Activated CD4-positive, alpha-beta T cell treated with anti-CD3 and anti-CD28 coated beads, Interleukin-2, amount 10 ng/mL, durations not matched to agents 7 days and 5 days (primary cell): ENCODE measurements at regions not wholly inside any gene's neighbourhood (a gene's known extent, or its start where the extent isn't known, plus 50 kb on each side); places are given as distances from the start of the nearest gene placed in this dataset.

Source experiments
- CTCF ChIA-PET: fragments of 350-600 bp; sonication (Branson Sonifier 250); formaldehyde crosslinking; loops from one replicate; lab custom pipeline; 2021; ENCODE audit warnings: antibody characterized with exemption; lab: Charles Lee
- POLR2A ChIA-PET: fragments of 350-600 bp; sonication (Branson Sonifier 250); formaldehyde crosslinking; loops from one replicate; lab custom pipeline; 2021; ENCODE audit warnings: antibody characterized with exemption; lab: Charles Lee
- DNase-seq: peaks from one replicate; pipeline ENCODE4 v3.0.0-alpha.2; 2020
- H3K27ac Mint-ChIP-seq: one replicate; pipeline ENCODE4 v1.8.0; 2021; ENCODE audit warnings: mild to moderate bottlenecking, moderate library complexity, mixed read lengths
- H3K27me3 Mint-ChIP-seq: one replicate; pipeline ENCODE4 v1.8.0; 2021; ENCODE audit warnings: mixed read lengths
- H3K36me3 Mint-ChIP-seq: one replicate; pipeline ENCODE4 v1.8.0; 2021; ENCODE audit warnings: low read depth, mixed read lengths
- H3K4me1 Mint-ChIP-seq: one replicate; pipeline ENCODE4 v1.8.0; 2021; ENCODE audit warnings: mixed read lengths
- H3K4me3 Mint-ChIP-seq: one replicate; pipeline ENCODE4 v1.8.0; 2021; ENCODE audit warnings: mild to moderate bottlenecking, moderate library complexity, mixed read lengths
- H3K9me3 Mint-ChIP-seq: one replicate; pipeline ENCODE4 v1.8.0; 2021; ENCODE audit warnings: mixed read lengths

DNA sequence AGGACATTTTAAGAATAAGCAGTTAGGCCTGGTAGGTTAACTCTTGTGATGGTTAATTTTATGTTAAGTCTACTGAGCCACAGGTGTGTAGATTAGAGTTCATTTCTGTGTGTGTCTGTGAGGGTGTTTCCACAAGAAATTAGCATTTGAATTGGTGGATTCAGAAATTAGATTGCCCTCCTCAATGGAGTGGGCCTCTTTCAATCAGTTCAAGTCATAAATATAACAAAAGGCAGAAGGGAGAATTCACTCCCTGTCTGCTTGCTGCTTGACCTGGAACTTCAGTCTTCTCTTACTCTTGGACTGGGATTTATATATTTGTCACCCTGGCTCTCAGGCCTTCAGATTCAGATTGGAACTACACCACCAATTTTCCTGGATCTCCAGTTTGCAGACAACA is 55.3 kb upstream of the POM121L12 start:
- no peak for DNase-seq
- Mint-ChIP-seq H3K27me3 (no peaks in the 10 kb centered on the region), H3K4me3 (no peak overlapping the region), H3K27ac (no peak overlapping the region), H3K4me1 (no peaks in the 10 kb centered on the region), H3K9me3 (peaks cover 27% of the 10 kb centered on the region), H3K36me3 (no peaks in the 10 kb centered on the region)
- POLR2A ChIA-PET, result no interaction called here
- CTCF ChIA-PET, result no interaction called here

DNA sequence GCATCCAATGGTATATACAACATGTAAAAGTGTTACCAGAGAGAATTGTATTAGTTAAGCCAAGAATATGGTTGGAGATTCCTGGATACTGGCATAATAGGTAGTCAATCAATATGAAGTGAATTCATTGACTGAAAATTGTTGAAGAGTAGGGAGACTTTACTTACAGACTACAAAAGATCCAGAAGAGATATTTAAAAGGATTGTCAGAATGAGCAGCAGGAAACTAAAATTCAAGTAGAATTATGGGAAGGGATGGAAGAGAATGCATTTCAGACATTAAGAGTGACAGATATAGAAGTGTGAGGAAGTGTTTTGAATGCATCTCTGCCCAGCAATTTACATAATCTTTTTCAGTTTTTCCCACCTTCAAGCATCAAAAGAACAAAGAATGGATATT is 62.3 kb upstream of the POM121L12 start:
- H3K4me1 Mint-ChIP-seq, result no peaks in the 10 kb centered on the region
- H3K36me3 Mint-ChIP-seq, result no peaks in the 10 kb centered on the region
- H3K27me3 Mint-ChIP-seq, result no peaks in the 10 kb centered on the region
- H3K9me3 Mint-ChIP-seq, result peaks cover 11% of the 10 kb centered on the region
- H3K4me3 Mint-ChIP-seq, result no peak overlapping the region
- H3K27ac Mint-ChIP-seq, result no peak overlapping the region
- no peak for DNase-seq
- ChIA-PET POLR2A (no interaction called here), CTCF (no interaction called here)

DNA sequence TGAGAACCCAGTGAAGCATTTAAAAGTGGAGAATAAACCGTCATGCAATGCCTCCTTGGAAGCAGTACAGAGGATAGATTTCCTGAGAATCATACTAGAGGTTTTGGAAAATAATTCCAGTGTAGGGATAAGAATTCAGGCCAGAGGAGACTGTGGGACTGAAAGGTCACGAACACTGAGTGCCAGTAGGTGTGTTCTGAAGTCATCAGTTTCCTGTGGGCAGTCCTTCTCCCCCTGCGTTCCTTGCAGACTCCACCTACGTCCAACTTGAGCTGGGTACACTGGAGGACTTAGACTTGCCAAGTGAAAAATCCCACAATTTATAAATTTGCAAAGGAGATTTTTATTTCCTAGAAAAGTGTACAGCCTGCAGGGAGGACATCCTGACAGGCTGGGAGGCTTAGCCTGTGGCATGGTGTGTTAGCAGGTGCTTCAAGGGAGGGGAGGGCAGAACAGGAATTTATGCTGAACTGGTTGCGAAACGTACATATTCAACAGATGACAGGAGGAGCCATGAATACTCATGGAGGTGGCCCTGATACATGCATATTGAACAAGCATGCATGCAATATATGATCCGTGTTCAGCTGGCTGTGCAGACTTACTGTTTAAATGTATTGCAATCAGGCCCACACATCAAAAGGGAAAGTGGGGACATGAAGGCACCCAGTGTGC is 72.9 kb upstream of the POM121L12 start:
- Mint-ChIP-seq H3K4me3 (no peak overlapping the region), H3K4me1 (no peaks in the 10 kb centered on the region), H3K9me3 (peaks cover 9% of the 10 kb centered on the region), H3K27me3 (no peaks in the 10 kb centered on the region), H3K27ac (no peak overlapping the region), H3K36me3 (no peaks in the 10 kb centered on the region)
- no peak for DNase-seq
- ChIA-PET POLR2A (no interaction called here), CTCF (no interaction called here)

DNA sequence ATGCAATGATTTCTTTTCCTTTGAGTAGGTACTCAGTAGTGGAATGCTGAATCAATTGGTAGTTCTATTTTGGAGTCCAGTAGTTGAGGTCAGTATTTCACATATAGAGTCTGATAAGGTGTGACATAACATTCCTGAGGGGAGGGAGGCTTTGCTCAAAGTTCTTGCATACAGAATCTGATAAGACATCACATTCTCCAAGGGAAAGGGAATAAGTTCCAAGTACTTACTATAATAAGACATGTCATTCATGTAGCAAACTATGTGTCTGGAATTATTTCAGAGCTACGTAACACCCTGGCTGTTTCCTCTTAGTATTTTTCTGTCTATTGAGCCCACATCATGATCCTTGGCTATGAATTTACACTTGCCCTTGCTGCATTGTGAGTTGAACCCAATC is 74.3 kb upstream of the POM121L12 start:
- H3K4me3 Mint-ChIP-seq, result no peak overlapping the region
- no peak for DNase-seq
- peaks cover 11% of the 10 kb centered on the region for H3K9me3 Mint-ChIP-seq
- no peak overlapping the region for H3K27ac Mint-ChIP-seq
- no peaks in the 10 kb centered on the region for H3K36me3 Mint-ChIP-seq
- H3K27me3 Mint-ChIP-seq, result no peaks in the 10 kb centered on the region
- no peaks in the 10 kb centered on the region for H3K4me1 Mint-ChIP-seq
- ChIA-PET POLR2A (no interaction called here), CTCF (no interaction called here)

DNA sequence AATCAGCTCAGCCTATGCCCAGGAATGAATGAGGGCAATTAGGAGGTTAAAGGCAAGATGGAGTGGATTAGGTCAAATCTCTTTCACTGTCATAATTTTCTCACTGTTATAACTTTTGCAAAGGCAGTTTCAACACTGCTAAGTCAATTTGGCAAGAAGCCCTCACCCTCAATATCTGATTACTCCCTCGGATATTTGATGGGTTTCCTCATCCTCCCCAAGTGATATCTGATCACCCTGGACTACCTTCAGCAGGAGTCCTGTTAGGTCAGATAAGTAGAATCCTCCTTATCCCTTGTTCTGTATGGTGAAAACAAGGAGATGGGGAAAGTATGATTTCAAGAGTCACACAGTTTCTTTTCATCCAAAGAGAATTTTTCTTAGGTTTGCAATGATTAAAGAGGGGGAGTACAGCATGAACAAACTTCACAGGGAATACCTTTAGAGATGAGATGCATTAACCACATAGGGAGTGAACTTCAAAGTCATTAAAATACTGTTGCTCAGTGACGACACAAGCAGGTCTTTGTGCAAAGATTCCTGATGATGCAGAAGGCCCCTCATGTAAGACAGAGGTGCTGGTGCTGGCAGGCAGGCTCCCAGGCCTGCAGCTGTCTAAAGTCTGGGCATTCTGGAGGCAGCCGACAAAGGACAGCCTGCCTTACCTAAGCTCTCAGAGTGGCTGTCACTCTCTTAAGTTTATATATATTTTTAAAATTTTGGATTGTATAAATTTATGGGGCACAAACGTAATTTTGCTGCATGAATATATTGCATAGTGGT is 75.4 kb upstream of the POM121L12 start:
- no peak overlapping the region for H3K4me3 Mint-ChIP-seq
- no peaks in the 10 kb centered on the region for H3K36me3 Mint-ChIP-seq
- peaks cover 11% of the 10 kb centered on the region for H3K9me3 Mint-ChIP-seq
- no peaks in the 10 kb centered on the region for H3K4me1 Mint-ChIP-seq
- H3K27me3 Mint-ChIP-seq, result no peaks in the 10 kb centered on the region
- H3K27ac Mint-ChIP-seq, result no peak overlapping the region
- ChIA-PET CTCF (no interaction called here), POLR2A (no interaction called here)
- DNase-seq, result no peak

DNA sequence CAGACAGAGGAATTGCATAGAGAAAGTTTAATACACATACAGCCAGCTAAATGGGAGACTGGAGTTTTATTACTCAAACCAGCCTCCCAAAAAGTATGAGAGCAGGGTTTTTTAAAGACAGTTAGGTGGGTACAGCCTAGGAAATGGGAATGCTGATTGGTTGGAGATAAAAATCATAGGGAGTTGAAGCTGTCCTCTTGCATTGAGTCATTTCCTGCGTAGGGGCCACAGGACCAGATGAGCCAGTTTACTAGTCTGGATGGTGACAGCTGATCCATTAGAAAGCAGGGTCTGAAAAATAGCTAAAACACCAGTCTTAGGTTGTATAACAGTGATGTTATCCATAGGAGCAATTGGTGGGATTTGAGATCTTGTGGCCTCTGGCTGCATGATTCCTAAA is 76.1 kb upstream of the POM121L12 start:
- ChIA-PET POLR2A (no interaction called here), CTCF (no interaction called here)
- H3K4me1 Mint-ChIP-seq, result no peaks in the 10 kb centered on the region
- peaks cover 11% of the 10 kb centered on the region for H3K9me3 Mint-ChIP-seq
- no peak overlapping the region for H3K4me3 Mint-ChIP-seq
- DNase-seq, result no peak
- no peaks in the 10 kb centered on the region for H3K27me3 Mint-ChIP-seq
- no peak overlapping the region for H3K27ac Mint-ChIP-seq
- H3K36me3 Mint-ChIP-seq, result no peaks in the 10 kb centered on the region

DNA sequence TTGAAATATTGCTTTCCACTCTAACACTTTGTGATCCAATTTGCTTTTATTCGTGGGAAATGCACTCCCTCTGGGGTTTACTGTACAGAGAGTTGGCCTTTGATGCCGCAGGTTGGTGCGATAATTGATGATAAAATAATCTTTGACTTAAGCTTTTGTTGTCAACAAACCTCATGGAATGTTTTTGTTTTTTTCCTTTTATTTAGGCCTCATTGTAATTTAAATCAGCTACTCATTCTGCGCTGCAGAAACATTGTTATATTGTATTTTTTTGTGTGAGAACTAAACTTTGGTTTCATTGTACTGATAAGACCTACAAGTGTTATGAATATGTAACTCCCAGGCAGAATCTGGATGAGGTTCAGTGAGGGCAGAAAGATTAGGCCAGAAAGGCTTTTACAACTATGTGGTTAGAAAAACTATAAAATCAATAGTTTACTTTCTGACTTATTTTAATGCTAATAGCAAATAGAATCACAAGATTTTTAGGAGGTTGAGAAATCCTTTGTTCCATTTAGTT is 76.8 kb upstream of the POM121L12 start:
- Mint-ChIP-seq H3K27me3 (no peaks in the 10 kb centered on the region), H3K4me1 (no peaks in the 10 kb centered on the region), H3K9me3 (peaks cover 9% of the 10 kb centered on the region), H3K36me3 (no peaks in the 10 kb centered on the region), H3K4me3 (no peak overlapping the region), H3K27ac (no peak overlapping the region)
- DNase-seq, result no peak
- CTCF ChIA-PET, result no interaction called here
- POLR2A ChIA-PET, result no interaction called here

DNA sequence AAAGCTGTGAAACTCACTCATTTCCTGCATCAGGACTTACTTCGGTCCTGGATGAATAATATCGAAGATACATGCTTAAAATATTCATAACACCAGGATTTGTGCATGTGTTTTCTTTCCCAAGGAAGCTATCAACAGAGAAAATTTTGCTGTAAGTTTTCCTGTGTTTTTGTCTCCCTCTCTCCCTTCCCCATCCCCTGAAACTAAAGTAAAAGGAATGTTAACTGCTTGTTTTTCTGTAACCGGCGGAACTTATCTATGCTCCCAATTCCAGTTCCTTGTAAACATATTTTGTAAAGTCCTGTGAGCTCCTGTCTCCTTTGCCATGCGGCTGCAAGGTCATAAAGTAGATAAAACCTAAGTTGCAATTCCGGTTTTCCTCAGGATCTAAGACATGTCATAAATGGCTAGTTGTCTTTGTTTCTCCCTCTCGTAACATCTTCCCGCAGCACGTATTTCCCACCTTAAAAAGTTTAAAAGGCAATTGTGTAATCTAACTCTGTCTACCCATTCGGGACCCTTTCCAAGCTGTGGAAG is 79.0 kb upstream of the POM121L12 start:
- no peak overlapping the region for H3K27ac Mint-ChIP-seq
- CTCF ChIA-PET, result no interaction called here

DNA sequence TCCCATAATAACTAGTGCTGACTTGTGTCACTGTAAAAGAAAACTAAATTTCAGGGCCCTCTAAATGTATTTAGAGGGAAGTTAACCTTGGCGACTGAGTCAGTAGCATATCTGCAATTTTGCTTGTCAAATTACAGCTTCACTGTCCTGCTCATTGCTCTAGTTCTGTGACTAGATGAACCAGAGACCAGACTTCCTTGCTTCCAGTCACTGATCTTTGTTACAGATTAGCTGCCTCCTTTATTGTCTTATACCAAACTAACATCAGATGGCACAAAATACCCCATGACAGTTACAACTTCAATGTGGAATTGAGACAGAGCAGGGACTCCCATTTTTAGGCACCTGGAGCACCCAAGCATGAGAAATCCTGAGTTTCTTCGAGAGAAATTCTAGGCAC is 79.9 kb upstream of the POM121L12 start:
- Mint-ChIP-seq H3K36me3 (no peaks in the 10 kb centered on the region), H3K4me1 (no peaks in the 10 kb centered on the region), H3K27me3 (no peaks in the 10 kb centered on the region), H3K4me3 (no peak overlapping the region), H3K9me3 (peaks cover 6% of the 10 kb centered on the region), H3K27ac (no peak overlapping the region)
- ChIA-PET POLR2A (no interaction called here), CTCF (no interaction called here)
- DNase-seq, result no peak

More for the DNA sequence above, 79.0 kb upstream of the POM121L12 start:
- Mint-ChIP-seq H3K9me3 (peaks cover 6% of the 10 kb centered on the region), H3K36me3 (no peaks in the 10 kb centered on the region), H3K27me3 (no peaks in the 10 kb centered on the region), H3K4me3 (no peak overlapping the region), H3K4me1 (no peaks in the 10 kb centered on the region)
- POLR2A ChIA-PET, result no interaction called here
- no peak for DNase-seq

DNA sequence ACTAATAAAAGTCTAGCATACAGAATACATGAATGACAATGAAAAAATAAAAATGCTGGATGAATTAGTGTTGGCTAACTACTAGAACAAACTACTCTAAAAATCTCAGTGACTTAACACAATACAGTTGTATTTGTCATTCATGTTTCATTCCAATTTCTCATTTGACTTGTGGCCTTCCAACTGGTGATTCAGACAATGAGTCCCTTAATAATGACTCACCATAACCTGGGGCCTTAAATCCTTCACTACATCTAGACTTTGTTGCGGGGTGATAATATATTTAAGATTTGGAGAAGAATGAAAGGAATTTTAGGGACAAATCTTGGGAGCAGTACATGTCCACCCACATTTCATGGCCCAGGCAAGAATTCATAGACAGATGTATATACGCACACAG is 90.5 kb upstream of the POM121L12 start:
- Mint-ChIP-seq H3K27ac (no peak overlapping the region), H3K9me3 (peaks cover 7% of the 10 kb centered on the region), H3K27me3 (no peaks in the 10 kb centered on the region), H3K4me1 (no peaks in the 10 kb centered on the region), H3K4me3 (no peak overlapping the region), H3K36me3 (no peaks in the 10 kb centered on the region)
- no peak for DNase-seq
- POLR2A ChIA-PET, result no interaction called here
- CTCF ChIA-PET, result no interaction called here

DNA sequence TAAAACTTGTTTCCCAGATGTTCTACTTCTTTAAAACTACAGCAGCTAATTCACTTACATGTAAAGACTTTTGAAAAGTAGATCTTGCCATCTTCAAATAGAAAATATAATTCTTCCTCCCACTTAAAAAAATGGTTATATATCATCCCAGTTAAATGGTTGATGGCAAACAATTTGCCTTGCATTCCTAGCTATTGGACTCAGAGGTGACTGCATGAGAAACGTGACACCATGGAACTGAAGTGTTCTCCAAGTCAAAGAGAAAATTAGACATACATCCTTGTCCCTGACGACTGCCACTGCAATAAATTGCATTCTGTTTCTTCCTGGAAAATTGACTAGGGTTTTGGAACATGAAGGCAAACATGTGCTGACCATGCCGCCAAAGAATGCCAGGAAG is 95.0 kb upstream of the POM121L12 start:
- Mint-ChIP-seq H3K27ac (no peak overlapping the region), H3K36me3 (no peaks in the 10 kb centered on the region)
- CTCF ChIA-PET, result no interaction called here

DNA sequence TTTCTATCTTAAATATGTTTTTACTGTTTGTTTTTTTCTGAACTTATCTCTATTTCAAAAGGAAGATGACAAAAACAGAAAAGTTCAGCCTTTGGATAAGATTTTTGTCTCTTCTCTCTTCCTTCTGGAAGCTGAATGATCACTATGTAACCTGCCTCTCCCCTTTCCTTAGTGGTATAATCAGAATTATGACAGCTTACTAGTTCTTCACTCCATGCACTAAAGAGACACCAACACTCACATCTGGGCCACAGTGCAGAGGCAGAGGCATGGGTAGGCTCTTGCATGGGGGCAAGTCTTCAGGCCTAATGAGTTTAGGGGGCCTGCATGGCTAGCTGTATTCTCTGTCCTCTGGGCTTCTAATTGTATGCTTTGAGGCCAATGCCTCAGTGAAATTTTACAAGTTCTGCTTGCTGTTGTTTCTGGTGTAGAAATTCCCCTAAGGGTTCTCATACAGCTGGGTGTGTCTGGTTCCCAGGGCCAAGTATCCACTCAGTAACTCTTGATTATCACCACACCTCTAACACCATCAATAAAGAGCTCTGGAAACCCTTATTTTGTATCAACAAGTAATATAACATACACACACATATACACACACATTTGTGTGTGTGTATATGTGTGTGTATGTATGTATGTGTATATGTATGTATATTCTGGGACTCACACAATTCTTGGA is 96.8 kb upstream of the POM121L12 start:
- Mint-ChIP-seq H3K27ac (no peak overlapping the region), H3K27me3 (no peaks in the 10 kb centered on the region), H3K4me3 (no peak overlapping the region), H3K4me1 (no peaks in the 10 kb centered on the region), H3K9me3 (peaks cover 9% of the 10 kb centered on the region), H3K36me3 (no peaks in the 10 kb centered on the region)
- CTCF ChIA-PET, result no interaction called here
- no peak for DNase-seq
- POLR2A ChIA-PET, result no interaction called here

More for the DNA sequence above, 95.0 kb upstream of the POM121L12 start:
- no peak for DNase-seq
- Mint-ChIP-seq H3K27me3 (no peaks in the 10 kb centered on the region), H3K4me3 (no peak overlapping the region), H3K9me3 (peaks cover 3% of the 10 kb centered on the region), H3K4me1 (no peaks in the 10 kb centered on the region)
- POLR2A ChIA-PET, result no interaction called here

DNA sequence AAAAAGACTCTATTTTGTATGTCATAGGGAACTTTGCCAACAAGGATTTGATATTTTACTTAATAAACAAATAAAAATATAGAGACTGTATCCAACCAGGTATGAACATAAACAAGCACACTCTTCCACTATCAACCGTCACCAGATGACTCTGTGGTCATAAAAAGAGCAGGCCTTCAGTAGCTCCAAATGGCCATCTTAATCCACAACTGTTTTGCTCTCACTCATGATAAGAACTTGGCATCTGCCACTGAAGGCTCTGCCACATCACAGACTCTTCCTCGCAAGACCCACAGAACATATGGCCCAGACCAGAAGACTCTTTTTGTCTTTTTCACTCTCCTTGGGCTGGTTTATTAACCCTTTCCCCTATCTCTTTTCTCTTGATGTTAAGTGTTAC is 98.7 kb upstream of the POM121L12 start:
- H3K27ac Mint-ChIP-seq, result no peak overlapping the region
- H3K27me3 Mint-ChIP-seq, result no peaks in the 10 kb centered on the region
- ChIA-PET CTCF (interaction anchor here (0.6 kb wide), 1 partner anchor 17 kb away, joined by 3 read pairs; no protein-coding TSS in a partner anchor), POLR2A (no interaction called here)
- H3K36me3 Mint-ChIP-seq, result no peaks in the 10 kb centered on the region
- H3K4me1 Mint-ChIP-seq, result no peaks in the 10 kb centered on the region
- no peak for DNase-seq
- H3K4me3 Mint-ChIP-seq, result no peak overlapping the region
- peaks cover 10% of the 10 kb centered on the region for H3K9me3 Mint-ChIP-seq
